Activated CD8-positive, alpha-beta memory T cell treated with anti-CD3 and anti-CD28 coated beads, Interleukin-2, amount 10 ng/mL, durations not matched to agents 7 days and 5 days (primary cell): ENCODE measurements at regions not wholly inside any gene's neighbourhood (a gene's known extent, or its start where the extent isn't known, plus 50 kb on each side); places are given as distances from the start of the nearest gene placed in this dataset.

Source experiments
- ATAC-seq: fragments of 150-1000 bp; cut with Tn5 transposase; one replicate; pipeline ENCODE4 v1.10.0; 2021; ENCODE audit warnings: moderate library complexity
- CTCF ChIA-PET: fragments of 350-600 bp; sonication (Branson Sonifier 250); formaldehyde crosslinking; loops from one replicate; lab custom pipeline; 2021; ENCODE audit warnings: antibody characterized with exemption; lab: Charles Lee
- DNase-seq: peaks from one replicate; pipeline ENCODE4 v3.0.0-alpha.2; 2020
- H3K27ac Mint-ChIP-seq: one replicate; pipeline ENCODE4 v1.8.0; 2021; ENCODE audit warnings: mild to moderate bottlenecking, mixed read lengths
- H3K27me3 Mint-ChIP-seq: one replicate; pipeline ENCODE4 v1.8.0; 2021; ENCODE audit warnings: mixed read lengths
- H3K36me3 Mint-ChIP-seq: one replicate; pipeline ENCODE4 v1.8.0; 2021; ENCODE audit warnings: mild to moderate bottlenecking, mixed read lengths
- H3K4me1 Mint-ChIP-seq: one replicate; pipeline ENCODE4 v1.8.0; 2021; ENCODE audit warnings: mixed read lengths
- H3K4me3 Mint-ChIP-seq: one replicate; pipeline ENCODE4 v1.8.0; 2021; ENCODE audit warnings: mild to moderate bottlenecking, moderate library complexity, mixed read lengths
- H3K9me3 Mint-ChIP-seq: one replicate; pipeline ENCODE4 v1.8.0; 2022; ENCODE audit warnings: low read depth, mixed read lengths

GRCh38 chr4:125749354-125749753 lies 434.6 kb downstream of the FAT4 start:
- H3K27ac Mint-ChIP-seq: no peak overlapping the region
- no peaks in the 10 kb centered on the region for H3K36me3 Mint-ChIP-seq
- CTCF ChIA-PET: no interaction called here
- H3K4me1 Mint-ChIP-seq: no peaks in the 10 kb centered on the region
- H3K9me3 Mint-ChIP-seq: peaks cover 5% of the 10 kb centered on the region
- ATAC-seq (no peak), DNase-seq (no peak)
- H3K4me3 Mint-ChIP-seq: no peak overlapping the region
- H3K27me3 Mint-ChIP-seq: no peaks in the 10 kb centered on the region

- DNase-seq (no peak), ATAC-seq (no peak)
- Mint-ChIP-seq H3K4me1 (no peaks in the 10 kb centered on the region), H3K4me3 (no peak overlapping the region), H3K36me3 (no peaks in the 10 kb centered on the region), H3K9me3 (peaks cover 5% of the 10 kb centered on the region), H3K27me3 (no peaks in the 10 kb centered on the region), H3K27ac (no peak overlapping the region)
- CTCF ChIA-PET: no interaction called here
These were observed 435.6 kb downstream of the FAT4 start for GRCh38 chr4:125750399-125750798.

- CTCF ChIA-PET: no interaction called here
- H3K4me3 Mint-ChIP-seq: no peak overlapping the region
- DNase-seq (no peak), ATAC-seq (no peak)
- H3K4me1 Mint-ChIP-seq: no peaks in the 10 kb centered on the region
- no peaks in the 10 kb centered on the region for H3K27me3 Mint-ChIP-seq
- H3K27ac Mint-ChIP-seq: no peak overlapping the region
- no peaks in the 10 kb centered on the region for H3K36me3 Mint-ChIP-seq
- peaks cover 3% of the 10 kb centered on the region for H3K9me3 Mint-ChIP-seq
These were observed 436.2 kb downstream of the FAT4 start for GRCh38 chr4:125750828-125751466.

GRCh38 chr4:125758438-125758837 lies 443.7 kb downstream of the FAT4 start:
- H3K9me3 Mint-ChIP-seq: no peaks in the 10 kb centered on the region
- H3K36me3 Mint-ChIP-seq: no peaks in the 10 kb centered on the region
- H3K27ac Mint-ChIP-seq: no peak overlapping the region
- H3K4me3 Mint-ChIP-seq: no peak overlapping the region
- ATAC-seq: no peak
- DNase-seq: no peak
- no peaks in the 10 kb centered on the region for H3K4me1 Mint-ChIP-seq
- H3K27me3 Mint-ChIP-seq: no peaks in the 10 kb centered on the region
- CTCF ChIA-PET: no interaction called here

GRCh38 chr4:125760201-125760819 lies 445.6 kb downstream of the FAT4 start:
- H3K9me3 Mint-ChIP-seq: no peaks in the 10 kb centered on the region
- H3K27me3 Mint-ChIP-seq: no peaks in the 10 kb centered on the region
- H3K27ac Mint-ChIP-seq: no peak overlapping the region
- ATAC-seq (no peak), DNase-seq (no peak)
- CTCF ChIA-PET: no interaction called here
- no peaks in the 10 kb centered on the region for H3K4me1 Mint-ChIP-seq
- H3K4me3 Mint-ChIP-seq: no peak overlapping the region
- no peaks in the 10 kb centered on the region for H3K36me3 Mint-ChIP-seq

- H3K4me3 Mint-ChIP-seq: no peak overlapping the region
- no peak for DNase-seq
- no peaks in the 10 kb centered on the region for H3K4me1 Mint-ChIP-seq
- H3K9me3 Mint-ChIP-seq: no peaks in the 10 kb centered on the region
- no peaks in the 10 kb centered on the region for H3K27me3 Mint-ChIP-seq
- ATAC-seq: no peak
- H3K36me3 Mint-ChIP-seq: no peaks in the 10 kb centered on the region
- H3K27ac Mint-ChIP-seq: no peak overlapping the region
- CTCF ChIA-PET: no interaction called here
These were observed 446.2 kb downstream of the FAT4 start for GRCh38 chr4:125760956-125761355.

- CTCF ChIA-PET: no interaction called here
These were observed 447.8 kb downstream of the FAT4 start for GRCh38 chr4:125762537-125762936.

GRCh38 chr4:125765941-125766340 lies 451.2 kb downstream of the FAT4 start:
- CTCF ChIA-PET: no interaction called here
- H3K4me1 Mint-ChIP-seq: no peaks in the 10 kb centered on the region
- no peaks in the 10 kb centered on the region for H3K27me3 Mint-ChIP-seq
- no peaks in the 10 kb centered on the region for H3K36me3 Mint-ChIP-seq
- ATAC-seq (no peak), DNase-seq (no peak)
- H3K9me3 Mint-ChIP-seq: no peaks in the 10 kb centered on the region
- H3K27ac Mint-ChIP-seq: no peak overlapping the region
- H3K4me3 Mint-ChIP-seq: no peak overlapping the region

More at GRCh38 chr4:125762537-125762936, 447.8 kb downstream of the FAT4 start:
- H3K27me3 Mint-ChIP-seq: no peaks in the 10 kb centered on the region
- H3K27ac Mint-ChIP-seq: no peak overlapping the region
- H3K36me3 Mint-ChIP-seq: no peaks in the 10 kb centered on the region
- H3K4me1 Mint-ChIP-seq: no peaks in the 10 kb centered on the region
- DNase-seq (no peak), ATAC-seq (no peak)
- no peaks in the 10 kb centered on the region for H3K9me3 Mint-ChIP-seq
- H3K4me3 Mint-ChIP-seq: no peak overlapping the region

- Mint-ChIP-seq H3K27ac (no peak overlapping the region), H3K27me3 (no peaks in the 10 kb centered on the region), H3K36me3 (no peaks in the 10 kb centered on the region), H3K4me3 (no peak overlapping the region), H3K4me1 (no peaks in the 10 kb centered on the region), H3K9me3 (peaks cover 10% of the 10 kb centered on the region)
- no peak for ATAC-seq
- DNase-seq: no peak
- CTCF ChIA-PET: no interaction called here
These were observed 456.2 kb downstream of the FAT4 start for GRCh38 chr4:125770814-125771398.

GRCh38 chr4:125772680-125773079 lies 457.9 kb downstream of the FAT4 start:
- DNase-seq (no peak), ATAC-seq (no peak)
- Mint-ChIP-seq H3K27me3 (no peaks in the 10 kb centered on the region), H3K9me3 (peaks cover 10% of the 10 kb centered on the region), H3K4me1 (no peaks in the 10 kb centered on the region), H3K36me3 (no peaks in the 10 kb centered on the region), H3K4me3 (no peak overlapping the region), H3K27ac (no peak overlapping the region)
- CTCF ChIA-PET: no interaction called here

- no peak for ATAC-seq
- peaks cover 12% of the 10 kb centered on the region for H3K9me3 Mint-ChIP-seq
- CTCF ChIA-PET: no interaction called here
These were observed 458.7 kb downstream of the FAT4 start for GRCh38 chr4:125773502-125773901.

GRCh38 chr4:125773931-125774330 lies 459.2 kb downstream of the FAT4 start:
- Mint-ChIP-seq H3K27me3 (no peaks in the 10 kb centered on the region), H3K27ac (no peak overlapping the region), H3K4me3 (no peak overlapping the region), H3K36me3 (no peaks in the 10 kb centered on the region), H3K4me1 (no peaks in the 10 kb centered on the region), H3K9me3 (peaks cover 13% of the 10 kb centered on the region)
- ATAC-seq (no peak), DNase-seq (no peak)
- CTCF ChIA-PET: no interaction called here

More at GRCh38 chr4:125773502-125773901, 458.7 kb downstream of the FAT4 start:
- H3K27ac Mint-ChIP-seq: no peak overlapping the region
- H3K27me3 Mint-ChIP-seq: no peaks in the 10 kb centered on the region
- H3K4me1 Mint-ChIP-seq: no peaks in the 10 kb centered on the region
- no peak for DNase-seq
- no peaks in the 10 kb centered on the region for H3K36me3 Mint-ChIP-seq
- no peak overlapping the region for H3K4me3 Mint-ChIP-seq

- DNase-seq (no peak), ATAC-seq (no peak)
- Mint-ChIP-seq H3K4me3 (no peak overlapping the region), H3K27me3 (no peaks in the 10 kb centered on the region), H3K27ac (no peak overlapping the region), H3K36me3 (no peaks in the 10 kb centered on the region), H3K4me1 (no peaks in the 10 kb centered on the region), H3K9me3 (peaks cover 15% of the 10 kb centered on the region)
- CTCF ChIA-PET: no interaction called here
These were observed 461.4 kb downstream of the FAT4 start for GRCh38 chr4:125776146-125776545.

GRCh38 chr4:125780164-125780563 lies 465.4 kb downstream of the FAT4 start:
- no peak overlapping the region for H3K4me3 Mint-ChIP-seq
- DNase-seq: no peak
- H3K9me3 Mint-ChIP-seq: peaks cover 11% of the 10 kb centered on the region
- no peak overlapping the region for H3K27ac Mint-ChIP-seq
- no peaks in the 10 kb centered on the region for H3K36me3 Mint-ChIP-seq
- H3K4me1 Mint-ChIP-seq: no peaks in the 10 kb centered on the region
- CTCF ChIA-PET: no interaction called here
- no peaks in the 10 kb centered on the region for H3K27me3 Mint-ChIP-seq
- ATAC-seq: no peak
